Suprapubic skin (tissue), 4 donors: ENCODE measurements at regions not wholly inside any gene's neighbourhood (a gene's known extent, or its start where the extent isn't known, plus 50 kb on each side); places are given as distances from the start of the nearest gene placed in this dataset.

Experiments
- DNase-seq, 2 donors: peaks; one replicate each; pipeline ENCODE4 v3.0.0-alpha.2; 2019; ENCODE audit warnings: low spot score in 2 of 2
- H3K27ac ChIP-seq: fragments of 200-600 bp; sonication (generic); one replicate; pipeline ENCODE4 v1.5.1; 2019
- H3K27me3 ChIP-seq: fragments of 200-600 bp; sonication (generic); one replicate; pipeline ENCODE4 v1.5.1; 2019
- H3K36me3 ChIP-seq: fragments of 200-600 bp; sonication (generic); one replicate; pipeline ENCODE4 v1.5.1; 2019
- H3K4me1 ChIP-seq: fragments of 200-600 bp; sonication (generic); one replicate; pipeline ENCODE4 v1.5.1; 2019
- H3K4me3 ChIP-seq: fragments of 200-600 bp; sonication (generic); one replicate; pipeline ENCODE4 v1.5.1; 2019; ENCODE audit warnings: mild to moderate bottlenecking
- H3K9me3 ChIP-seq: fragments of 200-600 bp; sonication (generic); one replicate; pipeline ENCODE4 v1.5.1; 2019
- CTCF ChIP-seq, 2 donors: fragments of 200-600 bp in 1 of 2; fragments of 450-650 bp in 1 of 2; sonication (generic) in 1 of 2; IDR thresholded peaks; one replicate each; pipeline ENCODE4 v1.5.1; 2016 to 2019; ENCODE audit warnings: antibody characterized with exemption in 2 of 2, mild to moderate bottlenecking in 1 of 2, moderate library complexity in 1 of 2
- EP300 ChIP-seq: sonication (generic); formaldehyde crosslinking; IDR thresholded peaks from one replicate; pipeline ENCODE4 v1.6.1; 2017; ENCODE audit warnings: antibody characterized with exemption
- POLR2A ChIP-seq, 2 donors: fragments of 450-650 bp; IDR thresholded peaks; one replicate each; pipeline ENCODE4 v1.6.1; 2017; ENCODE audit warnings: antibody characterized with exemption in 2 of 2, mild to moderate bottlenecking in 2 of 2, moderate library complexity in 2 of 2
- POLR2AphosphoS5 ChIP-seq, 3 donors: sonication (generic); formaldehyde crosslinking; IDR thresholded peaks; one replicate each; pipeline ENCODE4 v1.6.1; 2017; ENCODE audit warnings: antibody characterized with exemption in 3 of 3
- WGBS: methylation state at CpG from one replicate; pipeline ENCODE4 v1.1.5; 2018; 5-methylcytosine and 5-hydroxymethylcytosine counted together

DNA sequence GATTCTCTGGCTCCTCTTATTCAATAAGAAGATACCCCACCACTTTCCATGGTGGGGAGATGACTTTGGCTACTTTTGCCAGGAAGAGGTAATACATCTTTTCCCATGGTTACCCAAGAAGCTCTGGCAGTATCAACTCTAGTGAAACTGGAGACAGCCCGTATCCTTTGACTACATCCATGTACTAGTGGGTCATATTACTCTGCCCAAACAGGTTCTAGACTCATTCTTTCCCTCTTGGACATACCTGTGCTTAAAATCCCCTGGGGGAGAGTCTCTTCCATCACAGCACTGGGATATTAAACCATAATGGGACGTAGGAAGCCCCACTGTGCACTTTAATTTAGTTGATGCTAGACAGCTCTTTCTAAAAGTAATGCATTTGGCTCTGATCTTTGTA, 144.7 kb upstream of the KLF12 start:
- Histone ChIP-seq H3K4me1 (no peaks in the 10 kb centered on the region), H3K4me3 (no peak overlapping the region), H3K9me3 (no peaks in the 10 kb centered on the region), H3K27me3 (no peaks in the 10 kb centered on the region), H3K36me3 (no peaks in the 10 kb centered on the region), H3K27ac (no peak overlapping the region)
- no peak for DNase-seq
- TF ChIP-seq POLR2A (IDR thresholded peaks at IDR 0.05) (no peak), CTCF (IDR thresholded peaks at IDR 0.05) (no peak), POLR2AphosphoS5 (IDR thresholded peaks at IDR 0.05) (no peak)
- WGBS = 88% methylated on average over 2 of the region's 2 CpGs

GRCh38 chr13:74274916-74275315, 140.7 kb upstream of the KLF12 start:
- TF ChIP-seq EP300 (no peak), POLR2AphosphoS5 (IDR thresholded peaks at IDR 0.05) (no peak), POLR2A (IDR thresholded peaks at IDR 0.05) (no peak), CTCF (IDR thresholded peaks at IDR 0.05) (no peak)
- Histone ChIP-seq H3K4me3 (no peak overlapping the region), H3K9me3 (peaks cover 4% of the 10 kb centered on the region), H3K4me1 (no peaks in the 10 kb centered on the region), H3K27ac (no peak overlapping the region), H3K27me3 (no peaks in the 10 kb centered on the region), H3K36me3 (no peaks in the 10 kb centered on the region)
- no peak for DNase-seq
- WGBS = 80% methylated on average over 2 of the region's 2 CpGs

GRCh38 chr13:74273581-74273980, 139.4 kb upstream of the KLF12 start:
- Histone ChIP-seq H3K27ac (no peak overlapping the region), H3K36me3 (no peaks in the 10 kb centered on the region), H3K4me3 (no peak overlapping the region), H3K27me3 (no peaks in the 10 kb centered on the region), H3K4me1 (no peaks in the 10 kb centered on the region), H3K9me3 (peaks cover 4% of the 10 kb centered on the region)
- TF ChIP-seq CTCF (IDR thresholded peaks at IDR 0.05) = no peak
- no peak for TF ChIP-seq POLR2AphosphoS5 (IDR thresholded peaks at IDR 0.05)
- no peak for TF ChIP-seq EP300
- TF ChIP-seq POLR2A (IDR thresholded peaks at IDR 0.05) = no peak
- 62% methylated on average over 1 of the region's 1 CpG for WGBS
- no peak for DNase-seq

- 23% methylated on average over 1 of the region's 1 CpG for WGBS
- TF ChIP-seq EP300 = no peak
- TF ChIP-seq POLR2A (IDR thresholded peaks at IDR 0.05) = no peak
- TF ChIP-seq CTCF (IDR thresholded peaks at IDR 0.05) = no peak
- TF ChIP-seq POLR2AphosphoS5 (IDR thresholded peaks at IDR 0.05) = no peak
- DNase-seq = no peak
- Histone ChIP-seq H3K27ac (no peak overlapping the region), H3K4me3 (no peak overlapping the region), H3K36me3 (no peaks in the 10 kb centered on the region), H3K27me3 (no peaks in the 10 kb centered on the region), H3K9me3 (peaks cover 4% of the 10 kb centered on the region), H3K4me1 (no peaks in the 10 kb centered on the region)
Observed at GRCh38 chr13:74272826-74273225, 138.6 kb upstream of the KLF12 start.

GRCh38 chr13:74270018-74270417, 135.8 kb upstream of the KLF12 start:
- 0% methylated on average over 1 of the region's 1 CpG for WGBS
- Histone ChIP-seq H3K36me3 (no peaks in the 10 kb centered on the region), H3K9me3 (peaks cover 4% of the 10 kb centered on the region), H3K4me3 (no peak overlapping the region), H3K27ac (no peak overlapping the region), H3K4me1 (no peaks in the 10 kb centered on the region), H3K27me3 (no peaks in the 10 kb centered on the region)
- TF ChIP-seq EP300 (no peak), CTCF (IDR thresholded peaks at IDR 0.05) (no peak), POLR2AphosphoS5 (IDR thresholded peaks at IDR 0.05) (no peak), POLR2A (IDR thresholded peaks at IDR 0.05) (no peak)
- DNase-seq = no peak
